NCI-H1092 treated with DMSO at 0.1 percent for 48 hours (cell line): ENCODE measurements at regions not wholly inside any gene's neighbourhood (a gene's known extent, or its start where the extent isn't known, plus 50 kb on each side); places are given as distances from the start of the nearest gene placed in this dataset.
A peak's percentile ranks its signal among the peaks of the same experiment; 100 is the strongest.

Experiments
- DNase-seq: peaks from one replicate; lab custom pipeline; 2025; lab: John Stamatoyannopoulos, UW

DNA sequence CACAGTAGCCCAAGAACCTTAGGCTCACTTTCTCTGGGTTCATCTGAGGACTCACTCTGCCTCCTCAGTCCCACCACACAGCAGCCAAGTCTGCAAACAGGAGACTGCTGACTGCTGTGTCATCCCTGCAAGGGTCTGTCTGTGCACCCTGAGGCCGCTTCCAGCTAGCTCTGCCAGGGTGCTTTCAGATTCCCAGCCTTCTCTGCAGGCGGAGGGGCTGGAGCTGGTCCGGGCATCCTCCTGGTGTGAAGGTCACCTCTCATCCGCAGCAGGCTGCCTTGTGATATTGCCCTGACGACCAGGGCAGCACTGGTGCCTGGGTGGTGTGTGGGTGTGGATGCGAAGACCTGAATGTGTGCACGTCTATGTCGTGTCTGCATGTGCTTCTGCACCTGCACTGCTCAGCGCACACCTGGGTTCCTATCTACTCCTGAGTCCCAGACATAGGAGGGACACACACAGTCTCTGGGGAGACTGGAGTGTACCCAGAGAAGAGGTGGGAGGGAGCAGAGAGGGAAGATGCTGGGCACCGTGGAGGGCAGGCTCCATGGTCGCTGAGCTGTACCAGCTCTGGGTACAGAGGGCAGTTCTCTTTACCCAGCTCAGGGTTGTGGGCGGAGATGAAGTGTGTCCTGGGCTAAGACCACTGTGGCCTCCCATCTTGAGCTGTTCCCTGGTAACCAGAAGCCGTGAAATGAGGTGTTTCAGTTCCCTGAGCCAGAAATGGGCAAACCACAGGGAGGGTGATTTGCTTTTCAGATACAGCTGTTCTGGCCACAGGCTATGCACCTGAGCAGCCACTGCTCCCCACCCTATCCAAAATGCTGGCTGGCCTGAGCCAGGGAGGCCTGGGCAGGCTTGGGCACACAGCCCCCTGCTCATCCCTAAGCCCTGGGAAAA is 160.9 kb upstream of the CSF3R start:
- no peak for DNase-seq

DNA sequence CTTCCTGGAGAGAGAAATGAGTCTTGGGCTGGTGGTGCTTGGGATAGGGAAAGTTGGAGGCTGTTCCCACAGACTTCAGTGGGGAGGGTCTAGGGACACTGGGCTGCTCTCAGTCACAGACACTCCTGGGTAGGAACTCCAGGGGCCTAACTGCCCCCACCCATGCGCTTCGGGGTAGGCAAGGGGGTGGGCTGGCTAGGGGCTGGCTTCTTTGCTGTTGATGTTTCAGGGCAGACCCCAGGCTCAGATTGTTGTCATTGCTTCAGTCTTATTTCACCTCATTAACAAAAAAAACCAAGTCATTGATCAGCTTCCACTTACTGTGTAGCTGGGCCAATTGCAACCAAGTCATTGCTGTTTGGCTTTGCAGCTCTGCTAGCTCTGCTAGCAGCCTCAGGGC is 160.1 kb upstream of the CSF3R start:
- no peak for DNase-seq

DNA sequence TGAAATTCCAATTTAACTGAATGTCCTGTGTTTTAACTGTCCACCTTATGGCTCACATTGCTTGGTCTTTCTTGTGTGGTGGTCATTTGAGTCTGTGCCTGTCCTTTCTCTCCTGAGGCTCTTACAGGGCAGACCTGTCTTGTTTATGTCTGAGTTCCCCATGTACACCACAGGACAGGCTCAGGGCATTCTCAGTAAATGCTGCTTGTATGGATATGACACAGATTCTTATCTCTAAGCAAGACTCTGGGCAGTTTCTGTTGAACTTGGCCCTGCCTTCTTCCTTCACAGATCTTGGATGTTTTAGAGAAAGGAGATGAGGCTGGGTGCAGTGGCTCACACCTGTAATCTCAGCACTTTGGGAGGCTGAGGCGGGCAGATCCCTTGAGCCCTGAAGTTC is 159.1 kb upstream of the CSF3R start:
- DNase-seq, result no peak

DNA sequence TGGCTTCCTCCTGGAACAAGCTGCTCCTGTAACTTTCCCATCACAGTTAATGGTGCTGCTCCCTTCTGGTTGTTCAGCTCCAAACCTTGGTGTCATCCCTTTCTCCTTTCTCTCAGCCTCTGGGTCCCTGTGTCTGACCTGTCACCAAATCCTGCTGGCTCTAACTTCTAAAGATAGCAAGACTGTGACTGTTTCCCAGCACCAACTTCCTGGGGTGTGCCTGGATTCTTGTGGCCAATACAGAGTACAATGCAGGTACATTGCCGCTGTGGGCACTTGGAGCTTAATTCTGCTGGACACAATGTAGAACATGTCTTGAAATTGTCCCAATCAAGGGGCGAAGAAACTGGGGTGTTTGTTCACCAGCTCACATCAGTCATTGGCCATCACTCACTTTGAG is 156.7 kb upstream of the CSF3R start:
- no peak for DNase-seq

DNA sequence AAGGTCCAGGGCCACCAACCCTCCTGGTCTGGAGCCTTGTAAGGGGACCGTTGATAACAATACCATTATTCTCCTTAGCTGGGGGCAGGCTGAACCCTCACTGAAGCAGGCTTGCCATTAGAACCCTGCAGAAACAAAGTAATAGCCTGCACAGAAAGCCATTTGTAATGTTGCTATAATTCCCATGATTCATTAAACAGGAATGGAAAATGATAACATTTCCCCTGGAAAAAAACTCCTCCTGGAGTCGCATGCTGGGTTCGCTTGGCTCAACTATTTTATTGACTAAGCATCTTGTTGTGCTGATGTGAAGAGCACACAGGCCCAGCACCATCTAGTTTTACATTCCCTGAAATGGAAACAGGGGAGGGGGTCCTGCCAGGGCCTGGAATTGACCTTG is 155.6 kb upstream of the CSF3R start:
- no peak for DNase-seq

DNA sequence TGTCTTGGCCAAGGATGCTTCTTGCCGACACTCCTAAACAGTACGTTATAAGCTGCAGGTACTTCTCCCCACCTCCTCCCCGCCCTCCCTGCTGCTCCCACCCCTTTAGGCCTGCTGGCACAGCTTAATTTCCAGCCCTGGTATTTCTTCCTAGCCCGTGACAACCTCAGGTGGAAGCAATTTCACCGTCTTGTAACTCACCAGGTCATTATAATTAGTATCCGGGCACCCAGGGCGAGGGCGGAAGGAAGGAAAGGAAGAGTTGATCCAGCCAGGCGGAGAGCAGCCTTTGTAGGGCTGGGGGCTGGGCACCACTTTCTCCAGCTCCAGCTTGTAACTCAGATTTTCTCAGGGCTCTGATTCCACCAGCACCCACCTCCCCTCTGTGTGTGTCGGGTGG is 153.5 kb upstream of the CSF3R start:
- DNase-seq, result no peak

DNA sequence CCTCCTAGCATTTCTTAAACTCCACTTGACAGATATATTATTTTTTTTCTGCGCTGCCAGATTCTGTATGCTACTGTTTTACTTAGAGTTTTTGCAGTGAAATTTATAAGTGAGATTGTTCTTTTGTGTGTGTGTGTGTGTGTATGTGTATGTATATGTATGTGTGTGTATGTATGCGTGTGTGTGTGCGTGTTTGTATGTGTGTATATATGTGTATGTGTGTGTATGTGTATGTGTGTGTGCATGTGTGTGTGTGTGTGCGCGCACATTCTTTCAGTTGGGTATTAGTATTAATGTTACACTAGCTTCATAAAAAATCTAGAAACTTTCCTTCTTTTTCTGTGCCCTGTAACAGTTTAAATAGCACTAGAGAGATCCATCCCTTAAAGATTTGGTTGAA is 152.6 kb upstream of the CSF3R start:
- DNase-seq, result no peak

DNA sequence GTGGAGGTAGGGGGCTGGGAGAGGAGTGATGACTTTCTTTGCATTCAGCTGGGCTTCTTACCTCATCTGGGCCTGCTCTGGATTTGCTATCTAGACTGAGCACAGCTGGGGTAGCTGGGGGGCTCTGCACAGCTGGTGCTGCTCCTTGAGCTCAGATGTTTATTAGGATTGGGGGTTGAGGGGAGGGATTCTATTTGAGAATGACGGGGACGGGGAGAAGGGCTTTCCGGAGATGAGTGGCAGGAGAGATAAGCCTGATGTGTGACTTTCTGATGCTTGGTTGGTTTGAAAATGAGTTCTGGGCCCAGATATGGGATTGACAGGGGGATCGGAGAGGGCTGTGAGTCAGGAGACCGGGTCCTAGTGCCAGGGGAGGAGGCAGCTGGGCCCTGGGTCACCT is 146.1 kb upstream of the CSF3R start:
- DNase-seq, result no peak

DNA sequence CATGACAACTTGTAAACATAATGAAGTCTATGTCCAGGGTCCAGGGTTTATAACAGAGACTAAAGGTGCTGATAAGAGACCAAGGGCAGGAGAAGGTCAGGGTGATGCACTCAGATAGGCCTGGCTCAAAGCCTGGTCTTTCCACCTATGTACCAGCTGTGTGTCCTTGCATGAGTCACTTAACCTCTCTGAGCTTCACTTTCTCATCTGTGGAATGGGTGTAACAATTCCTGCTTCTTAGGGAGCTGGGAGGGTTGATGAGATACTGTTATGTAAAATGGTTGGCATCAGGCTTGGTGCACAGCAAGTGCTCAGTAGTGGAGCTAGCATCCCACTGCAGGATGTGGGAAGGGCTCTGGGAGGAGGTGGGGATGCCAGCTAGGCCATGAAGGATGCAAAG is 143.7 kb upstream of the CSF3R start:
- DNase-seq, result no peak

DNA sequence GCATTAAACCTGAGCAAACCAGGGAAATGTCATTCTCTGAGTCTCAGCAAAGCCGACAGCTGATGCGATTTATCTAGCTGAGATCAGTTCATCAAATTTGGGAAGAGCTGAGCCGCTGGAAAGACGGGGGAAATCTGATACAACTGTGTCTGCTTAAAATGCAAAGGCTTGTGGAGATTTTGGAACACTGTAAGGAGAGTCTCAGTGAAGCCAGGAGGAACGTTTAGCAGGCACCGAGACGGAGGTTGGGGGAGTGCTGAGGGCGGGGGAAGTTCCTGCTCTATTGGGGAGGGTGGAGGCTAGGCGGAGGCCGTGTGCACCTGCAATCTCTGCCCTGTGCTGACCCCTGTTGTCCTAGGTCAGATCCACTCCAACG is 143.2 kb upstream of the CSF3R start:
- DNase-seq, result no peak

DNA sequence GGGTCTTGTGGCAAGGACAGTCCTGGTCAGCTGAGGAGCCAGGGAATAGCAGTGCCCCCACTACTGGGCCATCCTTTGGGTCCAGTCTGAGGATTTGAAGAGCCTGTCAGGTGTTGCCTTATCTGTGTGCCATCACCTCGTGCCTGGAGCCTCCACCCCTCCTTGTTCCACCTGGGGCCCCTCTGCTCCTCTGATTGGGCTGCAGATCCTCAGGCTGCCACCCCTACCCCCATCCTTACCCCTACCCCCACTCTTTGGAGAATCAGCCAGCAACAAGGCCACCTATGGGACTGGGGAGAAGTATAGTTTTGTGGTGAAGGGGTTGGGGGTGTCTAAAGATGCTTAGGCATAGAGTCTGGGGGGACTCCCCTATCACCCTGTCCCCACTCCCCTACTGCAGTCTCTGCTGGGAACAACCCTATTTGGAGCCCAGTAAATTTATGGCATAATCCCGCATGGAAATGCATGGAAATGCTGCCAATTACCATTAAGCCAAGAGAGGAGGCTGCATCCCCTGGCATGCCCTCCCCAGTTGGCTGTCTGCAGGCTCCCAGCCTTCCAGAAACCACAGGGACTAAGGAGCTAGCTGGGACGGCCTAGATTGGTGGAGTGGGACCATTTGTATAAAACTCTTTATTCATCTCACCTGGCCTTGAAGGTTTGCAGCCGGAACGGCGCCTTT is 142.7 kb upstream of the CSF3R start:
- DNase-seq, result no peak

DNA sequence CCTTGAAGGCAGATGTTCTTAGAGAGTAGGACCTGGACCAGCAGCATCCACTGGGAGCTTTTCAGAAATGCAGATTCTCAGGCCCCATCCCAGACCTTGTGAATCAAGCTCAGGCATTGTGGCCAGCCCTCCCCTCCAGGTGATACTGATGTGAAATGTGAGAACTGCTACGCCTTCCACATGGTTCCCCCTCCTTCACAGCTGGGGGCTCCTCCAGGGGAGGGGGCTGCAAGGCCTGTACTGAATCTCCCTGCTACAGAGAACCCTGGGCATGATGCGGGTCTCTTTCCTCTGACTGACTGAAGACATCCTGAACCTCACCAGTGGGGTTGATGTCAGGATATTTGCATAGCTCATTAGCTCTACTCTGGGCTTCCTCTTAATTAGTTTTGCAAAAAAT is 141.8 kb upstream of the CSF3R start:
- DNase-seq, result no peak

DNA sequence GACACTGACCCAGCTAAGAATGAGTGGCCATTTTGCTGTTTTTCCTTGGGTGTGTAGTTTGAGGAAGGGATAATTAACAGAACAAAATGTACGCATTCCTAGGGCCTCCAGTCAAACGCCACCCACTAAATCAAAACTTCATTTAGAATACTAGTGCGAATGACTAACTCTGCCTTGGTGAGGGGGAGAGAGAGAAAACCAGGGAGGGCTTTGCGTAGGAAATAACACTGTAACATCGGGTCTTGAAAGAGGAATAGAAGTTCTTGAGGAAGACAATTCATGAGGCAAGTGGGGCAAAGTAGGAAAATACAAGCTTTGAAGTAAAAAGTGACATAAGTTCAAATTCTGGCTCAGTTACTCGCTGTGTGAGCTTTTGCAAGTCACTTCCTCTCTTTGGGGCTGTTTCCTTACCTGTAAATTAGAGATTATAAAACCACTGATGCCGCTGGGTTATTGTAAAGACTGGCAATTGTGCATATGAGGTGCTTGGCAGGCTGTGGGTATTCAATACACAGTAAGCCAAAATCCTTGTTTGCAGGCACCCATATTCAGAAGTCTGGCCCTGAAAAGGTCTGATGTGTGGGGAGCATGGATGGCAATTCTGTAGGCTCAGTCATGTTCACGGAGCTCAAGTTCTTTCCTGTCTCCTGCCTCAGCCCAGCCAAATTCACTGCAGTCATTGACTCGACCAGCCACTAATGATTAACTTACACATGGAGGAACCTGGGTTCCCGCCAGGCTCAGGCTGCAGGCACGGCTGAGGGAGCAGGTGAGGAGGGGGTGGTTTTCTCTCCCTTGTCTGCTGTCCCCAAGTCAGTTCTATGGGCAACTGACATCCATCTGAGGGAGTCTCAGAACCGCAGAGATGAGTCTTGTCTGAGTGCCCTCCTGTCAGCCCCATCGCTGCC is 140.3 kb upstream of the CSF3R start:
- no peak for DNase-seq

DNA sequence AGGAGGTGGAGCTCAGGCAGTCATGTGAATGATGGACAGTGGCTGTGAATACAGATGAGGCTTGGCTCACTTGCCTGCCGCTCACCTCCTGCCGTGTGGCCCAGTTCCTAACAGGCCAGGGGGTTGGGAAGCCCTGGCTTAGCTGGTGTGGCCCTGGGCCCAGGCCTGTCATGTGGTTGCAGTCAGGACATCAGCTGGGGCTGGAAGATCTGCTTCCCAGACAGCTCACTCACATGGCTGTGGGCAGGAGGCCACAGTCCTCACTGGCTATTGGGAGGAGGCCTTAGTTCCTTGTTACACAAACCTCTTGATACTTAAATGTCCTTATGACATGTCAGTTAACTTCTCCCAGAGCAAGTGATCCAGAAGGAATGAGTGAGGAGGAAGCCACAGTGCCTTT is 138.8 kb upstream of the CSF3R start:
- no peak for DNase-seq

DNA sequence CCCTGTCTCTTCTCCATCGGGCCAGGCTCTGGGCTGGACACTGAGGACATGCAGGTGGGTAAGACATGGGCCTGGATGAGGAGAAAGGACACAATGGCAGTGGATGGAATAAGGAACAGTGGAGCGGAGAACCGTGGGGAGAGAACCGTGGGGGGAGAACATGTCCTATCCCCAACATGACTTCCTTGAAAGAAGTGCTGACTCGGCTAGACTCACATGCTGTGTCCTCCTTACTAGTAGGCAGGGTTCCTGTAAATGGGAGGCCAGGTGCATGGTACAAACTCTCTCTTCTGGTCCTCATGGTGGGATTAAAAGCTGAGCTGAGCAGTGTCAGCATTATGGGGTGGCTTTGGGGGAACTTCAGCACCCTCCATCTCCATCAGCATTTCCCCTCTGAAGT is 137.4 kb upstream of the CSF3R start:
- no peak for DNase-seq

DNA sequence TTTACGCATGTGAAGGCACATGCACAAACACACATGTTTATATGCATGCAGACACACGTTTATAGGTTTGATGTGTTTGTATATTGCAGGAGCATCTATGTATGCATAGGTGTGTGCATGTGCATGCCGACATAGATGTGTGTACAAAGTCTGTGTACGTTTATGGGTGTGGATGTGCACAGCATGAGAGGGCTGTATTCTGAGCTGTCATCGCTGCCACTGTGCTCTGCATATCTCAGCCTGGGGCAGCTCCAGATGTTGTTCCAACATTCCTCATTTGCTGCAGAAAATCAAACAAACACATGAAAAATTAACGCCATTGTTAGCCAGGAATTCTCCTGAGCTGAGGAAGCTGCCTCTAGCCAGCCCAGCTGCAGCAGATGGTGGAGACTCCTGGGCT is 132.3 kb upstream of the CSF3R start:
- no peak for DNase-seq

DNA sequence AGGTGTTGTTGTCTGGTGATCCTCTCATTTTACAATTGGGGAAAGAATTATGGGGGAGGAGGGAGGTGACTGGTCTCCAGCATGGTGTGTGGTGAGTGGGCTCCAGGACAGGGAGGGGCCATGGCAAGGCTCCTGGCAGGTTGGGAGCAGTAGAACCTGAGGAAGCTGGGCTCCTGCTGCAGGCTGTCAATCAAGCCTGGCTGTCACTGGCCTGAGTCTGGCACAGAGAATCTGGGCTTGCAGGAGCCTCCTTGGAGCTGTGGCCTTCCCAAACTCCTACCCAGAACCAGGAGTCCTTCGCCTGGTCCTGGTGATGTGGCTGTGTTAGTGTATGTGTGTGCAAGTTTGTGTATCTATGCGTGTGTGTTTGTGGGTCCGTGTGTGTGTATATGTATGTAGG is 131.9 kb upstream of the CSF3R start:
- no peak for DNase-seq

DNA sequence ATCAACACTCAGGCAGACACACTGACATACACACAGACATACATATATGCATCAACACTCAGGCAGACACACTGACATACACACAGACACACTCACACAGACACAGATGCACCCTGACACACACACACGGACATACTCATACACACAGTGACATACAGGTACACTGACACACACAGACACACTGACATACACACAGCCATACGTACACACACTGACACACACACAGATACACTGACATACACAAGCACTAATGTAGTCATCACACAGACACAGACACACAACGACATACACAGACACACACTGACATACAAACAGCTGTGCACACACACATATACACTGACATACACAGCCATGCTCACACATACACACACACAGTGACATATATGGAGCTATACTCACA is 131.0 kb upstream of the CSF3R start:
- DNase-seq, result no peak

DNA sequence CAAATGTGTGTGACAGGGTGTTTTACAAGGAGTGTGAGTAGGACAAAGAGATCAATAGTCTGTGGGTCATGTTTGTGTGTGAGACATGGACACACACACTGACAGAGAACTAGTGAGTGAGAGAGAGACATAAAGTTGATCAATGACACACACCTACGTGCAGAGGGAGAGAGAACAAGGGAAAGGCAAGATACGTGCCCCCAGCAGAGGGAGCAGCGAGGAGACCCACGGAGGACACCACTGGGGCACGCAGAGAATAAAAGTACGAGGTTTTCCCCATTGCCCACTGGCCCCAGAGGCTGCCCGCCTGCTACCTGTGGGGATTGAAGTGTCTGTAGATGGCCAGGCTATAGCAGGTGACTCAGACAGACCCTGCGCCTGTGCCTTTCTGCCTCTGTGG is 130.2 kb upstream of the CSF3R start:
- peak; percentile 5 for DNase-seq

DNA sequence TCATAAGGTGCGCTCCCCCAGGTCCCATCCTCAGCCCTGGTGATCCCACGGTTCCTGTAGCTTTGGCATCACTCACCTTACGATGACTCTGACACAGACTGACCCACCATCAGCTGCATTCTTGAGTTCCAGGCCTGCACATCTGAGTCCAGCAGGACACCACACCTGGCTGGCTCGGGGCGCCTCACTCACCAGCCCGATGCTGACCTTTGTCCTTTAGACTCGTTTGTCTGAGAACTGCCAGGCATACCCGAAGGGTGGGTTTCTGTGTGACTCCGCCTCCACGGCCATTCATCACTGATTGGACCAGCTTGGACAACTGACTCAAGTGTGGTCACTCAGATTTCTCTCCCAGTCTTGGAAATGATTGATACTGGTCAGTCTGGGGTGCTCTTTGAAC is 129.4 kb upstream of the CSF3R start:
- DNase-seq, result no peak

DNA sequence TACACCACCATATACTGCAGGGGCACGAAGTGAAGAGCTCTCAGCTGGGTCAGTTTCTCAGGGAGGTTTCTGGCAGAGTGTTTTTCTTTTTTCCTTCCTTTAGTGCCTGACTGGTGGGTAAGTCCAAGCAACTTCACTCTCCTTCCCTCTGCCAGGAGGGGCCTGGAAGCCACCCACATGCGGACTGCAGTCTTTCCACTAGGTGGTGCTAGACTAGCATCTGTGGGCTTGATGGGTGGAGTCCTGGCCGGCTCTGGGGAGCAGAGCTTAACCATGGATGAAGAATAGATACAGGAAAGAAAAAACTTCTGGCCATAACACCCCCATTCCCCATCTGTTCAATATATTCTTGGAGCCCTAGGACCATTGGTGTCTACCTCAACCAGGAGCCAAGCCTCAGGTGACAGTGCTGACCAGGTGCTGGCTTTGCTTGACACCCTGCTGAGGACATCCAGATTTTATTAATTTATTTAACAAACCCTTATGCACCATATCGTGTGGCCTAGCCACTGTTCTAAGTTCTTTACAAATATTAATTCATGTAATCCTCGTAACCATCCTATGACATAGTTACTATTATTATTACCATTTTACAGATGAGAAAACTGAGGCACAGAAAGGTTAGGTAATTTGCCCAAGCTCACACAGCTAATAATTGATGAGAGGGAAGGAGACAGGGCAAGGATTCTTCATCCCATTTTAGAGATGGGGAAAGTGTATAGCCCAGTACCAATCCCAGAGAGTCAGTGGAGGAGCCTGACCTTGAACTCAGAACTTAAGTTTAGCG is 126.7 kb upstream of the CSF3R start:
- peak; percentile 74 for DNase-seq

DNA sequence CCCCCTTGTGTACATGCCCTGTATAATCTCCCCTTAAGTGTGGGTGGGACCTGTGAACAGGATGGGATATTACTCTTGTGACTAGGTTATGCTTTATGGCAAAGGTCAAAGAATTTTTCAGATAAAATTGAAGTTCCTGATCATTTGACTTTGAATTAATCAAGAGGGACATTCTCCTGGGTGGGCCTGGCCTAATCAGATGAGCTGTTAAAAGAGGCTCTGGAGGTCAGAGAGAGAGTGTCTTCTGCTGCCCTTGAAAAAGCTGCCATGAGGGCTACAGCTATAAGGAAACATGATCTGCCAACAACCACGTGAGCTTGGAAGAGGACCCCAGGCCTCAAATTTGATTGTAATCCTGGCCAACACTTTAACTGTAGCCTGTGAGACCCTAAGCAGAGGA is 125.6 kb upstream of the CSF3R start:
- DNase-seq, result no peak
